Sigmoid colon (tissue), 4 donors: ENCODE measurements at regions not wholly inside any gene's neighbourhood (a gene's known extent, or its start where the extent isn't known, plus 50 kb on each side); places are given as distances from the start of the nearest gene placed in this dataset.

Experiments used
- EP300 ChIP-seq, 4 donors: sonication (generic); formaldehyde crosslinking; IDR thresholded peaks; one replicate each; pipeline ENCODE4 v1.6.1; 2017; ENCODE audit warnings: antibody characterized with exemption in 4 of 4
- POLR2A ChIP-seq, 2 donors: fragments of 450-650 bp; IDR thresholded peaks; one replicate each; pipeline ENCODE4 v1.6.1; 2016; ENCODE audit warnings: antibody characterized with exemption in 2 of 2, mild to moderate bottlenecking in 2 of 2, moderate library complexity in 2 of 2
- TF ChIP-seq, protein P1 (sequence below), 4 experiments: fragments of 450-650 bp in 3 of 4; fragments of 200-600 bp in 1 of 4; IDR thresholded peaks; one replicate each; pipeline ENCODE4 v1.5.1; 2016 to 2019; ENCODE audit warnings: antibody characterized with exemption in 4 of 4, mild to moderate bottlenecking in 3 of 4, moderate library complexity in 2 of 4

DNA sequence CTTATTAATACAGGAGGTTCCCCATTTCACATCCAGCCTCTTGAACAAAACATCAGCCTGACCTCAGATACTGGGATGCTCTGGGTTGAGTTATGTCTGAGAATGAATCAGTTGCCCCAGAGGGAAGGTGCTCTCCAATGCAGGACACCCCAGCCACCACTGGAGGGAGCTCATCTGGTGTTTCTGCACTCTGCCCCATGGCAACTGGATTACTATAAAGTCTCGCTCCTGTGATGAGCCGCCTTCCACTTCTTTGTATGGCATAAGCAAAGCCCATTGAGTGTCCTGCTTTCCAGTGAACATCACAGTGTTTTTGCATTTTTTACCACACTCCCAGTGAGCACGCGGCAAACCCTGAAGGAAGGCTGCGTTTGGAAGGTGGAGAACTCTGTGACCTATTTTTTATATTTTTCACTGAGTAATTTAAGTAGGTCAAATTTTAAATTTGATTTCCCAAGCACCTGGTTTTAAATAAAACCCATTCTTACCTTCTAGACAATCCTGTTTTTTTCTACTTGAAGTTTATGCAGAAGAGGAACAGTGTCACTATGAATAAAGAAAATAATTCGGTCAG, 176.9 kb upstream of the WWC1 start:
- TF ChIP-seq, protein P1, sequence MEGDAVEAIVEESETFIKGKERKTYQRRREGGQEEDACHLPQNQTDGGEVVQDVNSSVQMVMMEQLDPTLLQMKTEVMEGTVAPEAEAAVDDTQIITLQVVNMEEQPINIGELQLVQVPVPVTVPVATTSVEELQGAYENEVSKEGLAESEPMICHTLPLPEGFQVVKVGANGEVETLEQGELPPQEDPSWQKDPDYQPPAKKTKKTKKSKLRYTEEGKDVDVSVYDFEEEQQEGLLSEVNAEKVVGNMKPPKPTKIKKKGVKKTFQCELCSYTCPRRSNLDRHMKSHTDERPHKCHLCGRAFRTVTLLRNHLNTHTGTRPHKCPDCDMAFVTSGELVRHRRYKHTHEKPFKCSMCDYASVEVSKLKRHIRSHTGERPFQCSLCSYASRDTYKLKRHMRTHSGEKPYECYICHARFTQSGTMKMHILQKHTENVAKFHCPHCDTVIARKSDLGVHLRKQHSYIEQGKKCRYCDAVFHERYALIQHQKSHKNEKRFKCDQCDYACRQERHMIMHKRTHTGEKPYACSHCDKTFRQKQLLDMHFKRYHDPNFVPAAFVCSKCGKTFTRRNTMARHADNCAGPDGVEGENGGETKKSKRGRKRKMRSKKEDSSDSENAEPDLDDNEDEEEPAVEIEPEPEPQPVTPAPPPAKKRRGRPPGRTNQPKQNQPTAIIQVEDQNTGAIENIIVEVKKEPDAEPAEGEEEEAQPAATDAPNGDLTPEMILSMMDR (IDR thresholded peaks at IDR 0.05): peak in 2 of 4 experiments; percentile 31 to 41
- TF ChIP-seq POLR2A (IDR thresholded peaks at IDR 0.05) (no peak), EP300 (IDR thresholded peaks at IDR 0.05) (no peak)
